ENCODE measurements at regions not wholly inside any gene's neighbourhood (a gene's known extent, or its start where the extent isn't known, plus 50 kb on each side); places are given as distances from the start of the nearest gene placed in this dataset.

DNA sequence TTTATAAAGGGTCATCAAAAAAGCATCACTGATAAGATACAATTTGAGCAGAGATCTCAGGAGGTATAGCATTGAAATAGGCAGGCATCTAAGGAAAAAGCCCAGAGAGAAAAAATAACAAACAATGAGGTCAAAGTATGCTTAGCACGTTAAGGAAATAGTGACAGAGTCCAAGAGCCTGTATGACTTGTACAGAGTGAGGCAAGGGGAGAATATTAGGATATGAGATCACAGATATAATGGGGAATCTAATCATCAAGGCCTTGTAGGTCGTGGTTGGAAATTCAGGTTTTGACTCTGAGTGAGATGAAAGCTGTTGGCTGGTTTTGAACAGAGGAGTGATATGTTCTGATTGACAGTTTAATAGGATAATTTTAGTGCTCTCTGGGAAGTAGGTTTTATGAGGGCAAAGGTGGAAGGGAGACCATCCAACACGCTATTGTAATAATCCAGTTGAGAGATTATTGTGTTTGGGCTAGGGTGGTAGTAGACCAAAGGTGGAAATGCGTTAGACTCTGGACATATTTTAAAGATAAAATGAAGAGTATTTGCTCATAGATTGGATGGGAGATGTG, 644.6 kb upstream of the TMPRSS15 start:
- TF ChIP-seq, protein P1, sequence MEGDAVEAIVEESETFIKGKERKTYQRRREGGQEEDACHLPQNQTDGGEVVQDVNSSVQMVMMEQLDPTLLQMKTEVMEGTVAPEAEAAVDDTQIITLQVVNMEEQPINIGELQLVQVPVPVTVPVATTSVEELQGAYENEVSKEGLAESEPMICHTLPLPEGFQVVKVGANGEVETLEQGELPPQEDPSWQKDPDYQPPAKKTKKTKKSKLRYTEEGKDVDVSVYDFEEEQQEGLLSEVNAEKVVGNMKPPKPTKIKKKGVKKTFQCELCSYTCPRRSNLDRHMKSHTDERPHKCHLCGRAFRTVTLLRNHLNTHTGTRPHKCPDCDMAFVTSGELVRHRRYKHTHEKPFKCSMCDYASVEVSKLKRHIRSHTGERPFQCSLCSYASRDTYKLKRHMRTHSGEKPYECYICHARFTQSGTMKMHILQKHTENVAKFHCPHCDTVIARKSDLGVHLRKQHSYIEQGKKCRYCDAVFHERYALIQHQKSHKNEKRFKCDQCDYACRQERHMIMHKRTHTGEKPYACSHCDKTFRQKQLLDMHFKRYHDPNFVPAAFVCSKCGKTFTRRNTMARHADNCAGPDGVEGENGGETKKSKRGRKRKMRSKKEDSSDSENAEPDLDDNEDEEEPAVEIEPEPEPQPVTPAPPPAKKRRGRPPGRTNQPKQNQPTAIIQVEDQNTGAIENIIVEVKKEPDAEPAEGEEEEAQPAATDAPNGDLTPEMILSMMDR (IDR thresholded peaks at IDR 0.05; ENCODE audit: borderline replicate concordance, extremely low read depth, low read length, poor library complexity, severe bottlenecking), result no peak
- no peak for TF ChIP-seq EZH2 (IDR thresholded peaks at IDR 0.05; ENCODE audit: borderline replicate concordance, low read depth, low read length, severe bottlenecking)

Measured in DND-41 (cell line).